OCI-LY7 (cell line): ENCODE measurements at regions not wholly inside any gene's neighbourhood (a gene's known extent, or its start where the extent isn't known, plus 50 kb on each side); places are given as distances from the start of the nearest gene placed in this dataset.

Source experiments
- BruUV-seq: library from RNA; stranded (reverse); fragments of 400-500 nt; replicated peaks from 2 replicates; lab custom pipeline; 2021; lab: Mats Ljungman, UMichigan
- CTCF ChIA-PET: fragments of 300-600 bp; sonication (Branson Sonifier 250); formaldehyde crosslinking; loops from one replicate; lab custom pipeline; 2022; ENCODE audit warnings: antibody characterized with exemption; ENCODE audit not compliant: unreplicated experiment; lab: Charles Lee
- POLR2A ChIA-PET: fragments of 300-600 bp; sonication (Branson Sonifier 250); formaldehyde crosslinking; loops from one replicate; lab custom pipeline; 2022; ENCODE audit warnings: antibody characterized with exemption; lab: Charles Lee
- DNase-seq: peaks from one replicate; pipeline ENCODE4 v3.0.0-alpha.2; 2015; ENCODE audit warnings: low spot score
- H2AFZ ChIP-seq: fragments of 200-600 bp; sonication (generic), shearing (Covaris generic); 2 replicates; pipeline ENCODE4 v1.6.1; 2014; ENCODE audit warnings: mild to moderate bottlenecking, antibody characterized with exemption, low read length, moderate library complexity
- H3K27ac ChIP-seq: fragments of 200-600 bp; sonication (generic); 2 replicates; pipeline ENCODE4 v1.5.1; 2014; ENCODE audit warnings: mixed run types, low read depth, mild to moderate bottlenecking, moderate library complexity, low read length, inconsistent platforms; ENCODE audit not compliant: poor library complexity, severe bottlenecking
- H3K36me3 ChIP-seq: fragments of 200-600 bp; sonication (generic); 2 replicates; pipeline ENCODE4 v1.6.1; 2014; ENCODE audit warnings: mild to moderate bottlenecking, antibody characterized with exemption, low read length, moderate library complexity, mixed read lengths; ENCODE audit not compliant: insufficient read depth
- H3K4me1 ChIP-seq: fragments of 200-600 bp; sonication (generic); 2 replicates; pipeline ENCODE4 v1.5.1; 2014; ENCODE audit warnings: mild to moderate bottlenecking, low read length; ENCODE audit not compliant: insufficient read depth, poor library complexity, severe bottlenecking
- H3K4me2 ChIP-seq: fragments of 200-600 bp; sonication (generic); 2 replicates; pipeline ENCODE4 v1.6.1; 2014; ENCODE audit warnings: mild to moderate bottlenecking, low read length
- H3K4me3 ChIP-seq: fragments of 200-600 bp; sonication (generic); 2 replicates; pipeline ENCODE4 v1.5.1; 2014; ENCODE audit warnings: mild to moderate bottlenecking, low read depth, low read length; ENCODE audit not compliant: poor library complexity, severe bottlenecking
- H3K79me2 ChIP-seq: fragments of 200-600 bp; sonication (generic); 2 replicates; pipeline ENCODE4 v1.6.1; 2016; ENCODE audit warnings: low read depth, mild to moderate bottlenecking, low read length, moderate library complexity, mixed read lengths; ENCODE audit not compliant: insufficient read depth
- H3K9me2 ChIP-seq: fragments of 200-600 bp; sonication (generic); 2 replicates; pipeline ENCODE4 v1.6.1; 2016; ENCODE audit warnings: mild to moderate bottlenecking, low read length, mixed read lengths; ENCODE audit not compliant: insufficient read depth
- H3K9me3 ChIP-seq: fragments of 200-600 bp; sonication (generic); 2 replicates; pipeline ENCODE4 v1.6.1; 2014; ENCODE audit warnings: mild to moderate bottlenecking, mixed run types, low read length, mixed read lengths
- H4K20me1 ChIP-seq: fragments of 200-600 bp; sonication (generic); 2 replicates; pipeline ENCODE4 v1.6.1; 2014; ENCODE audit warnings: mild to moderate bottlenecking, antibody characterized with exemption, low read length, moderate library complexity, mixed read lengths; ENCODE audit not compliant: insufficient read depth
- EZH2phosphoT487 ChIP-seq: fragments of 200-600 bp; sonication (generic); IDR thresholded peaks from 2 replicates; pipeline ENCODE4 v1.6.1; 2018; ENCODE audit warnings: low read depth, borderline replicate concordance, mild to moderate bottlenecking, mixed run types, antibody characterized with exemption, low read length, moderate library complexity, mixed read lengths
- intact Hi-C: fragments of 100-400 bp; cut with micrococcal nuclease; formaldehyde crosslinking; loops from one replicate; pipeline ENCODE4 v1.10.0; 2022; ENCODE audit not compliant: unreplicated experiment
- TF ChIP-seq, protein P1 (sequence below): fragments of 200-600 bp; sonication (generic); conservative IDR thresholded peaks from 2 replicates; pipeline ENCODE4 v1.5.1; 2014; ENCODE audit warnings: mild to moderate bottlenecking, antibody characterized with exemption, low read length, moderate library complexity, mixed read lengths

DNA sequence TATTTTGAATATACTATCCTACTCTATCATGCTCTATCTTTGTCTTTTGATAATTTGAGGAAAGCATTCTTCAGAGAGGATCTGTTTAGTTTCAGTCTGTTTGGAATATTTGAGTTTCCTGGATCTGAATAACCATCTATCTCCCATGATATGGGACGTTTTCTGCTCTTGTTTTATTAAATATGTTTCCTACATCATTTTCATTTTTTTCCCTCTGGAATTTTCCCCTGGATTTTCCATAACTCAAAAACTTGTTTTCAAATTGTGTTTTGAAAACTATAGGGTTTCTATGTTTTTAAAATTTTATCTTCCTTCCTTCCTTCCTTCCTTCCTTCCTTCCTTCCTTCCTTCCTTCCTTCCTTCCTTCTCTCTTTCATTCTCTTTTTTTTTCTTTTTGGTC is 974.2 kb downstream of the TMEM121 start:
- Histone ChIP-seq H3K36me3 (no peaks in the 10 kb centered on the region), H3K4me2 (no peak overlapping the region), H3K9me3 (no peaks in the 10 kb centered on the region), H3K27ac (no peak overlapping the region), H2AFZ (no peak overlapping the region), H3K79me2 (no peaks in the 10 kb centered on the region), H3K9me2 (no peaks in the 10 kb centered on the region), H4K20me1 (no peaks in the 10 kb centered on the region), H3K4me1 (no peaks in the 10 kb centered on the region), H3K4me3 (no peak overlapping the region)
- ChIA-PET CTCF (no interaction called here), POLR2A (interaction anchor here (0.7 kb wide), 1 partner anchor 54 kb away, joined by 3 read pairs; no protein-coding TSS in a partner anchor)
- intact Hi-C loops: no loop called here
- DNase-seq: no peak
- BruUV-seq: no TSS peak
- TF ChIP-seq, protein P1, sequence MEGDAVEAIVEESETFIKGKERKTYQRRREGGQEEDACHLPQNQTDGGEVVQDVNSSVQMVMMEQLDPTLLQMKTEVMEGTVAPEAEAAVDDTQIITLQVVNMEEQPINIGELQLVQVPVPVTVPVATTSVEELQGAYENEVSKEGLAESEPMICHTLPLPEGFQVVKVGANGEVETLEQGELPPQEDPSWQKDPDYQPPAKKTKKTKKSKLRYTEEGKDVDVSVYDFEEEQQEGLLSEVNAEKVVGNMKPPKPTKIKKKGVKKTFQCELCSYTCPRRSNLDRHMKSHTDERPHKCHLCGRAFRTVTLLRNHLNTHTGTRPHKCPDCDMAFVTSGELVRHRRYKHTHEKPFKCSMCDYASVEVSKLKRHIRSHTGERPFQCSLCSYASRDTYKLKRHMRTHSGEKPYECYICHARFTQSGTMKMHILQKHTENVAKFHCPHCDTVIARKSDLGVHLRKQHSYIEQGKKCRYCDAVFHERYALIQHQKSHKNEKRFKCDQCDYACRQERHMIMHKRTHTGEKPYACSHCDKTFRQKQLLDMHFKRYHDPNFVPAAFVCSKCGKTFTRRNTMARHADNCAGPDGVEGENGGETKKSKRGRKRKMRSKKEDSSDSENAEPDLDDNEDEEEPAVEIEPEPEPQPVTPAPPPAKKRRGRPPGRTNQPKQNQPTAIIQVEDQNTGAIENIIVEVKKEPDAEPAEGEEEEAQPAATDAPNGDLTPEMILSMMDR: no peak
- TF ChIP-seq EZH2phosphoT487: no peak

DNA sequence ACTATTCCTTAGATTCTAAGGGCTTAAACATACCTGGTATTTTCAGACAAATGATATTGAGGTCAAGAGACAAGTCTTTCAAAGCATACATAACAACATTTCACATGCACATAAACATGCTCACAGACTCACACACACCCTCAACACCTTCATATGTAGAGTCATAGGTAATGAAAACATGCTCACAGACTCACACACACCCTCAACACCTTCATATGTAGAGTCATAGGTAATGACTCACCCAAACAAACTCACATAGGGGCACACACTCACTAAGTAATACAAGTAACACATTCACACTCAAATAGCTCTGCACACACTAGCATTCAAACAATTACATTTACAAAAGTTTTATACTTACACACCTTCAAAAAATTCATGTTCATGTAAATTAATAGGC is 975.5 kb downstream of the TMEM121 start:
- BruUV-seq: no TSS peak
- H2AFZ ChIP-seq: no peak overlapping the region
- H3K36me3 ChIP-seq: no peaks in the 10 kb centered on the region
- no peak overlapping the region for H3K4me3 ChIP-seq
- no peaks in the 10 kb centered on the region for H3K4me1 ChIP-seq
- ChIA-PET CTCF (no interaction called here), POLR2A (no interaction called here)
- DNase-seq: no peak
- no peaks in the 10 kb centered on the region for H4K20me1 ChIP-seq
- no peak overlapping the region for H3K4me2 ChIP-seq
- TF ChIP-seq, protein P1: no peak
- TF ChIP-seq EZH2phosphoT487: no peak
- H3K9me2 ChIP-seq: no peaks in the 10 kb centered on the region
- intact Hi-C loops: no loop called here
- no peaks in the 10 kb centered on the region for H3K9me3 ChIP-seq
- no peak overlapping the region for H3K27ac ChIP-seq
- H3K79me2 ChIP-seq: no peaks in the 10 kb centered on the region

DNA sequence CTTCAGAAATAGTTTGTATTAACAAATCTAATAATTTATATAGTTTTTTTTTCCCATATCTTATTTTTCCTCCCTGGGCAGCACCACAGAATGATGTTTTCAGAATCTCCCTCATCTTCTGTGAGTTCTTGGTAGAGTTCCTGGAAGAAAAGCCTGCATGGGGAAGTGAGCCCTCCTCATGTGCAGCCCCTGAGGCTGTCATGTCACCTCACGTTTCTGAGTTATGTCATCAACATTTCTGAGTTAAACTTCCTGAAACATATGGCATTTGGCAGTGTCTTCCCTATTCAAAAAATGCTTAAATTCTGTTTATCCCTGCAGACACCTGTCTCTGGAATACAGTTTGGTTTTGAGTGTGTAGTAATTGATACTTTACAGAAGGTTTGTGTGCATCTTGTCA is 979.0 kb downstream of the TMEM121 start:
- H3K4me1 ChIP-seq: no peaks in the 10 kb centered on the region

More for the DNA sequence above, 979.0 kb downstream of the TMEM121 start:
- H2AFZ ChIP-seq: no peak overlapping the region
- TF ChIP-seq EZH2phosphoT487: no peak
- TF ChIP-seq, protein P1: no peak
- no peak overlapping the region for H3K4me3 ChIP-seq
- H3K9me2 ChIP-seq: no peaks in the 10 kb centered on the region
- no peaks in the 10 kb centered on the region for H3K9me3 ChIP-seq
- CTCF ChIA-PET: no interaction called here
- no peak overlapping the region for H3K27ac ChIP-seq
- BruUV-seq: no TSS peak
- no peak overlapping the region for H3K4me2 ChIP-seq
- no peaks in the 10 kb centered on the region for H3K79me2 ChIP-seq
- H3K36me3 ChIP-seq: no peaks in the 10 kb centered on the region
- POLR2A ChIA-PET: no interaction called here
- no peaks in the 10 kb centered on the region for H4K20me1 ChIP-seq
- intact Hi-C loops: no loop called here
- DNase-seq: no peak
